Testis (tissue), 2 donors: ENCODE measurements at regions not wholly inside any gene's neighbourhood (a gene's known extent, or its start where the extent isn't known, plus 50 kb on each side); places are given as distances from the start of the nearest gene placed in this dataset.

ENCODE experiments used
- DNase-seq: peaks from one replicate; pipeline ENCODE4 v3.0.0-alpha.2; 2019
- H3K27ac ChIP-seq, 2 donors: fragments of 200-600 bp; sonication (generic); one replicate each; pipeline ENCODE4 v1.5.1; 2019
- H3K27me3 ChIP-seq: fragments of 200-600 bp; sonication (generic); one replicate; pipeline ENCODE4 v1.5.1; 2019
- H3K36me3 ChIP-seq: fragments of 200-600 bp; sonication (generic); one replicate; pipeline ENCODE4 v1.5.1; 2017; ENCODE audit warnings: low read depth; ENCODE audit errors: missing control alignments
- H3K4me1 ChIP-seq: fragments of 200-600 bp; sonication (generic); one replicate; pipeline ENCODE4 v1.5.1; 2019
- H3K4me3 ChIP-seq, 2 donors: fragments of 200-600 bp; sonication (generic); one replicate each; pipeline ENCODE4 v1.5.1; 2017 to 2019
- H3K9me3 ChIP-seq: fragments of 200-600 bp; sonication (generic); one replicate; pipeline ENCODE4 v1.5.1; 2017
- POLR2A ChIP-seq: fragments of 450-650 bp; IDR thresholded peaks from one replicate; pipeline ENCODE4 v1.6.1; 2017; ENCODE audit warnings: antibody characterized with exemption, mild to moderate bottlenecking, moderate library complexity
- WGBS, 2 donors: methylation state at CpG; one replicate each; pipeline ENCODE4 v1.1.5; 2018; 5-methylcytosine and 5-hydroxymethylcytosine counted together
- intact Hi-C: fragments of 100-400 bp; cut with DNase I; formaldehyde crosslinking; loops from one replicate; pipeline ENCODE4 v1.15.1; 2023; ENCODE audit warnings: low total_unique reads
- TF ChIP-seq, protein P1 (sequence below), 3 experiments: fragments of 450-650 bp in 2 of 3; fragments of 200-600 bp in 1 of 3; sonication (generic) in 1 of 3; IDR thresholded peaks; one replicate each; pipeline ENCODE4 v1.5.1; 2016 to 2019; ENCODE audit warnings: antibody characterized with exemption in 3 of 3, mild to moderate bottlenecking in 2 of 3, moderate library complexity in 1 of 3

DNA sequence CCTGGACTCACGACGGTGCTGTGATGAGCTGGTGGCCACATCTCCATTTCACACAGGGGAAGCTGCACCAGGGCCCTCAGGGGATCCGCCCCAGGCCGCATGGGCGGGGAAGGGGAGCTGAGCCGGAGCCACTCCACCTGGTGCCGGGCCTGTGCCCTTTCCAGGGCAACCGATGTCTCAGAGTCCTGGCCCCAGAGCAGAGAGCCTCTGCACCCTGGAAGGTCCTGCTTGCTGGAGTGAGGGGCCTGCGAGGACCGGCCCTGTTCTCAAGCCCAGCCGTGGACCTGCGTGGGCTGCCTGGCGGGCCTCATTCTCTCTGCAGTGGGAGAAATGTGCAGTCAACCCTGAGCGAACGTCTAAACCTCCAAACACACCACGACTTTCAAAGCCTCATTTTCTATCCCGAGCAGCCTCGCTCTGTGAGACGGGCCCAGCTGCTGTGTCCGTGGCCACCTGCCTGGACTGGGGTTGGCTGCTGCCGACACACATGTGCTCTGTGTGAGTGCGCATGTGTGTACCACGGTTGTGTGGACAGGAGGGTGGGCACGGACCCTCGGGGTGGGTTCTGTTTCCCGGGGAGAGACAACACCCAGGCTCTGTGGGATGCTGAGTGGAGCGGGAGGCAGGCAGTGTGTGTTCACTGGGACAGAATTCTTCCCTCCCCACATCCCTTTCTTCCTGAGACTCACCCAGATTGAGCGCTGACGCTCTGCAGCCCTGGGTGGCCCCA lies 163.5 kb downstream of the KIF26A start:
- intact Hi-C loops = no loop called here
- no peak overlapping the region for H3K4me3 ChIP-seq
- no peaks in the 10 kb centered on the region for H3K9me3 ChIP-seq
- DNase-seq = no peak
- H3K4me1 ChIP-seq = no peaks in the 10 kb centered on the region
- no peak overlapping the region for H3K27ac ChIP-seq
- WGBS, 2 donors = 77 to 95% methylated on average over 11 to 29 of the region's 29 CpGs
- TF ChIP-seq, protein P1, sequence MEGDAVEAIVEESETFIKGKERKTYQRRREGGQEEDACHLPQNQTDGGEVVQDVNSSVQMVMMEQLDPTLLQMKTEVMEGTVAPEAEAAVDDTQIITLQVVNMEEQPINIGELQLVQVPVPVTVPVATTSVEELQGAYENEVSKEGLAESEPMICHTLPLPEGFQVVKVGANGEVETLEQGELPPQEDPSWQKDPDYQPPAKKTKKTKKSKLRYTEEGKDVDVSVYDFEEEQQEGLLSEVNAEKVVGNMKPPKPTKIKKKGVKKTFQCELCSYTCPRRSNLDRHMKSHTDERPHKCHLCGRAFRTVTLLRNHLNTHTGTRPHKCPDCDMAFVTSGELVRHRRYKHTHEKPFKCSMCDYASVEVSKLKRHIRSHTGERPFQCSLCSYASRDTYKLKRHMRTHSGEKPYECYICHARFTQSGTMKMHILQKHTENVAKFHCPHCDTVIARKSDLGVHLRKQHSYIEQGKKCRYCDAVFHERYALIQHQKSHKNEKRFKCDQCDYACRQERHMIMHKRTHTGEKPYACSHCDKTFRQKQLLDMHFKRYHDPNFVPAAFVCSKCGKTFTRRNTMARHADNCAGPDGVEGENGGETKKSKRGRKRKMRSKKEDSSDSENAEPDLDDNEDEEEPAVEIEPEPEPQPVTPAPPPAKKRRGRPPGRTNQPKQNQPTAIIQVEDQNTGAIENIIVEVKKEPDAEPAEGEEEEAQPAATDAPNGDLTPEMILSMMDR (IDR thresholded peaks at IDR 0.05) = no peak
- TF ChIP-seq POLR2A = no peak
- no peaks in the 10 kb centered on the region for H3K27me3 ChIP-seq
- H3K36me3 ChIP-seq = no peaks in the 10 kb centered on the region

DNA sequence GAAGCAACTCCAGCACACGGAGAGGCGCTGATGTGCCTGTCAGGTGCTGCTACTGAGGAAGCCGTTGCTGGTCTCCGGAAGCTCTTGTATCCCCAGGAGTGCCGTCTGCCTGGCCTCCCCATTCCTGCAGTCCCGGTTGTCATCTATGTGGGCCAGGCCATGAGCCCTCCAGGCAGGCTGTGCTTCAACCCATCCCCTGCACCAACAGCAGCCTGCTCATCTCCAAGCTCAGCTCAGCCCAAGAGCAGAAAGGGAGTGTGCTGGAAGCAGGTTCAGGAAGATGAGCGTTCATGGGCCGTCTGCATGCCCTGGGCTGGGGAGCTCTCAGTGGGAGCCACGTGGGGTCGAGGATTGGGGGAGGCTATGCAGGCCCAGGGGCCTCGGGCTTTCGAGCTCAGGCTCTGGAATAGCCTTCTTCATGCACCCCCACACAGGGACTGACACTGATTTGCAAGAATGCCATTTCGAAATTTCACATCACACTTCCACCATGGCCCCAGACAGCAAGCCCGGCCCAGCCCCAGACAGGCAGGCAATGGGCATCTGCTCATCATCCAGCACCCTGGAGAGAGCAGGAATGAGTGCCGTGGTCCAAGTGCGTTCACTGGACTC lies 164.5 kb downstream of the KIF26A start:
- no peak for DNase-seq
- TF ChIP-seq, protein P1 (IDR thresholded peaks at IDR 0.05) = no peak
- no peak for TF ChIP-seq POLR2A
- H3K4me1 ChIP-seq = no peaks in the 10 kb centered on the region
- H3K4me3 ChIP-seq = no peak overlapping the region
- H3K36me3 ChIP-seq = no peaks in the 10 kb centered on the region
- H3K27ac ChIP-seq = no peak overlapping the region
- no peaks in the 10 kb centered on the region for H3K27me3 ChIP-seq
- 83 to 86% methylated on average over 11 to 16 of the region's 16 CpGs for WGBS, 2 donors
- H3K9me3 ChIP-seq = no peaks in the 10 kb centered on the region
- intact Hi-C loops = no loop called here

DNA sequence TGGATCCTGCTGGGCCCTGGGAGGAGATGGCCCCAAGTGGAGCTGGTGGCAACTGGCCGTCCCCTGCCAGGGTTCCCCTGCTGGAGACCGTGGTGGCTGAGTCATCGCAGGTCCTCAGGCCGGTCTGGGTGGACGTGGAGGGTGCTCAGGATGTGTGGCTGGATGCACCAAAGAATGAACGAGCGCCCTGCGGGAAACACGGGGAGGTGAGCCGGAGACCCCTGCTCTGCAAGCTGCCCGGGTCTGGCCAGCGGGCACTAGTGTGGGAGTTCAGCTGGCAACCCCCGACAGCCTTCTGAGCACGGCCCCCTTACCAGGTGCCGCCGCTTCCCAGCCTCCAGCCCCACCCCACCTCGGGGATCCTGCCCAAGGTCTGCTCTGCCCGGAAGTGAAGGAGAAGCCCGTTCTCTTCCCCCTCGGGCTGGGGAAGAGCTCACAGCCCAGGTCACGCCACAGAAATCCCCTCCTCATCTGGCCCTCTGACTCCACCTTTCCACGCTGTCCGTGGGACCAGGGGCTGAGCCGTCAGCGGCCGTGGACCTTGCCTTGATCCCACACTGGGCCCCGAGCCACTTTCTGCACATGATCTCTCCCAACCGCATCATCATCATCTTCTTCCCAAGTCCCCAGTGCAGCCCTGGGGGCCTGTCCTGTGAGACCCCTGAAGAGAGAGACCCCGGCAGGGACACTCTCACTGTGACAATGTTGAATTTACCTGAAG lies 165.5 kb downstream of the KIF26A start:
- TF ChIP-seq, protein P1 (IDR thresholded peaks at IDR 0.05) = no peak
- no peak for TF ChIP-seq POLR2A
- Histone ChIP-seq H3K4me3 (no peak overlapping the region), H3K9me3 (no peaks in the 10 kb centered on the region), H3K27me3 (no peaks in the 10 kb centered on the region), H3K27ac (no peak overlapping the region), H3K4me1 (no peaks in the 10 kb centered on the region), H3K36me3 (no peaks in the 10 kb centered on the region)
- DNase-seq = no peak
- WGBS, 2 donors = 74 to 79% methylated on average over 12 to 29 of the region's 29 CpGs
- intact Hi-C loops = no loop called here

DNA sequence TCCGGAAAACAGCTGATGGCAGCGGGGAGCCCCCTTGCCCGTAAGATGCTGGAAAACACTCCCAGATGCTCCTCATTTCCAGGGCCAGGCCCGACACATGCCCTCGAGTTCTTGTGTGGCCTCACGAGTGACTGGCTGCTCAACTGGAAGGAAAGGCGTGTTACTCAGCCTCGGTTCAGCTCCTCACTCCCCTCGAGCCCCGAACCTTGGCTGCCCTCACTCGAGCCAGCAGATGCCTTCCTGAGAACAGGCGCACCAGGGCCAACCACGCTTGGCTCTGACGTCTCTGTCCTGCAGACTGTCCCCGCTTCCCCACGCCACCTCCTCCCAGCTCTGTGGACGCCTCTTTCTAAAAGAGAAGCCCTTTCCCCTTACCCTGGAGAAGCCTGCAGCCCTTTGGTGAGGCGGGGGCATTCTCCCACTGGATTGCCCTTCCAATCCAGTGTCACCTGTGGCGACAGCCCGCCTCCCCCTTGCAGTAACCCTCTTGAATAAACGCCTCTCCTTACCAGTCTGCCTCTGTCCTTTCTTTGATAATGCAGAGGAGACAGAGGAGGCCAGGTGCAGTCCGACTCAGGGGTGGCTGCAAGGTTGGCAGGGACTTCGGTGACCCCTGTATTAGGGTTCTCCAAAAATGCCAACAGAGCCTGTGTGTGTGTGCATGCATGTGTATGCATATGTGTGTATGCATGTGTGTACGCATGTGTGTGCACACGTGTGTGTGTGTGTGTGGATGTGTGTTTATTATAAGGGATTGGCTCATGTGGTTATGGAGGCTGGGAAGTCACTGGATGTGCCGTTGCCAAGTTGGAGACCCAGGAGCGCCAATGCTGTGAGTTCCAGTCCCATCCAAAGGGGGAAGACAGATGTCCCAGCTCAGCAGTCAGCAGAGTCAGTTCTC lies 166.3 kb downstream of the KIF26A start:
- 80 to 87% methylated on average over 27 of the region's 27 CpGs for WGBS, 2 donors

More for the DNA sequence above, 166.3 kb downstream of the KIF26A start:
- Histone ChIP-seq H3K4me3 (no peak overlapping the region), H3K4me1 (no peaks in the 10 kb centered on the region), H3K9me3 (no peaks in the 10 kb centered on the region), H3K36me3 (no peaks in the 10 kb centered on the region), H3K27me3 (no peaks in the 10 kb centered on the region), H3K27ac (no peak overlapping the region)
- DNase-seq = no peak
- no peak for TF ChIP-seq POLR2A
- TF ChIP-seq, protein P1 (IDR thresholded peaks at IDR 0.05) = no peak
- intact Hi-C loops = no loop called here
